GM23338 (cell line): ENCODE measurements at regions not wholly inside any gene's neighbourhood (a gene's known extent, or its start where the extent isn't known, plus 50 kb on each side); places are given as distances from the start of the nearest gene placed in this dataset.
A peak's percentile ranks its signal among the peaks of the same experiment; 100 is the strongest.

Experiments
- ATAC-seq: fragments of 200-7000 bp; cut with Tn5 transposase; 3 replicates; pipeline ENCODE4 v1.9.1; 2020
- DNase-seq: peaks from one replicate; pipeline ENCODE4 v3.0.0-alpha.2; 2015; ENCODE audit warnings: low spot score
- H2AFZ ChIP-seq: fragments of 200-600 bp; sonication (generic); 2 replicates; pipeline ENCODE4 v1.8.0; 2016; ENCODE audit warnings: antibody characterized with exemption, mild to moderate bottlenecking, moderate library complexity
- H3F3A ChIP-seq: fragments of 200-600 bp; sonication (generic); replicated peaks from 2 replicates; pipeline ENCODE4 v1.8.0; 2017; ENCODE audit warnings: antibody characterized with exemption, mixed run types, low read depth
- H3K27ac ChIP-seq: fragments of 200-600 bp; sonication (generic); 2 replicates; pipeline ENCODE4 v1.6.1; 2016; ENCODE audit warnings: low read depth
- H3K27me3 ChIP-seq: fragments of 200-600 bp; sonication (generic); 2 replicates; pipeline ENCODE4 v1.8.0; 2016; ENCODE audit warnings: mild to moderate bottlenecking, mixed run types, moderate library complexity; ENCODE audit not compliant: insufficient read depth
- H3K36me3 ChIP-seq: fragments of 200-600 bp; sonication (generic); 2 replicates; pipeline ENCODE4 v1.8.0; 2016; ENCODE audit warnings: mild to moderate bottlenecking; ENCODE audit not compliant: insufficient read depth
- H3K4me1 ChIP-seq: fragments of 200-600 bp; sonication (generic); 2 replicates; pipeline ENCODE4 v1.8.0; 2016; ENCODE audit warnings: mild to moderate bottlenecking, moderate library complexity; ENCODE audit not compliant: insufficient read depth
- H3K4me2 ChIP-seq: fragments of 200-600 bp; sonication (generic); 2 replicates; pipeline ENCODE4 v1.7.1; 2017; ENCODE audit warnings: mixed run types
- H3K4me3 ChIP-seq: fragments of 200-600 bp; sonication (generic); 2 replicates; pipeline ENCODE4 v1.6.1; 2016; ENCODE audit warnings: mixed run types
- H3K79me2 ChIP-seq: fragments of 200-600 bp; sonication (generic); replicated peaks from 2 replicates; pipeline ENCODE4 v1.8.0; 2017; ENCODE audit warnings: mild to moderate bottlenecking; ENCODE audit not compliant: insufficient read depth
- H3K9me2 ChIP-seq: fragments of 200-600 bp; sonication (generic); 2 replicates; pipeline ENCODE4 v1.8.0; 2017; ENCODE audit not compliant: insufficient read depth
- H4K20me1 ChIP-seq: fragments of 200-600 bp; sonication (generic); replicated peaks from 2 replicates; pipeline ENCODE4 v1.8.0; 2017; ENCODE audit warnings: mild to moderate bottlenecking; ENCODE audit not compliant: insufficient read depth
- H3K27ac Mint-ChIP-seq: 2 replicates; pipeline ENCODE4 v1.8.0; 2020; ENCODE audit warnings: inconsistent platforms, mild to moderate bottlenecking, moderate library complexity, mixed read lengths
- H3K27me3 Mint-ChIP-seq: 3 replicates; pipeline ENCODE4 v1.8.0; 2022; ENCODE audit warnings: low read depth, mild to moderate bottlenecking, moderate library complexity, mixed read lengths, inconsistent platforms; ENCODE audit not compliant: insufficient read depth, poor library complexity
- H3K36me3 Mint-ChIP-seq: 3 replicates; pipeline ENCODE4 v1.8.0; 2021; ENCODE audit warnings: low read depth, mild to moderate bottlenecking, inconsistent platforms, moderate library complexity, mixed read lengths
- H3K4me1 Mint-ChIP-seq: 3 replicates; pipeline ENCODE4 v1.8.0; 2020; ENCODE audit warnings: mild to moderate bottlenecking, inconsistent platforms, mixed read lengths
- H3K4me3 Mint-ChIP-seq: 3 replicates; pipeline ENCODE4 v1.8.0; 2021; ENCODE audit warnings: moderate library complexity, mild to moderate bottlenecking, inconsistent platforms, mixed read lengths
- H3K9me3 Mint-ChIP-seq: 3 replicates; pipeline ENCODE4 v1.8.0; 2020; ENCODE audit warnings: moderate library complexity, mild to moderate bottlenecking, inconsistent platforms, mixed read lengths
- CREB1 ChIP-seq: fragments of 250-450 bp; sonication (Bioruptor Pico); IDR thresholded peaks from 2 replicates; pipeline ENCODE4 v1.5.0; 2020; ENCODE audit warnings: low read depth, mild to moderate bottlenecking, moderate library complexity
- CTCF ChIP-seq, 2 experiments: fragments of 200-600 bp in 1 of 2; sonication (generic) in 1 of 2; conservative IDR thresholded peaks; 2 replicates each; pipeline versions ENCODE4 v1.5.1 to v1.6.1; 2016 to 2017; ENCODE audit warnings: antibody characterized with exemption in 2 of 2, low read depth in 2 of 2, mild to moderate bottlenecking in 2 of 2, moderate library complexity in 1 of 2
- ETS1 ChIP-seq: IDR thresholded peaks from 2 replicates; pipeline ENCODE4 v1.6.1; 2016; ENCODE audit warnings: antibody characterized with exemption
- EZH2 ChIP-seq: fragments of 200-600 bp; sonication (generic); IDR thresholded peaks from one replicate; pipeline ENCODE4 v1.8.0; 2017; ENCODE audit warnings: antibody characterized with exemption, mild to moderate bottlenecking, low read depth; ENCODE audit not compliant: unreplicated experiment
- EZH2phosphoT487 ChIP-seq: fragments of 200-600 bp; sonication (generic); IDR thresholded peaks from one replicate; pipeline ENCODE4 v1.8.1; 2018; ENCODE audit warnings: antibody characterized with exemption; ENCODE audit not compliant: unreplicated experiment
- JUNB ChIP-seq: IDR thresholded peaks from one replicate; pipeline ENCODE4 v1.6.1; 2016; ENCODE audit warnings: antibody characterized with exemption; ENCODE audit not compliant: unreplicated experiment
- NANOG ChIP-seq: IDR thresholded peaks from 2 replicates; pipeline ENCODE4 v1.6.1; 2016; ENCODE audit warnings: antibody characterized with exemption, borderline replicate concordance
- POLR2AphosphoS5 ChIP-seq: IDR thresholded peaks from 2 replicates; pipeline ENCODE4 v1.6.1; 2016; ENCODE audit warnings: antibody characterized with exemption, low read depth
- REST ChIP-seq: IDR thresholded peaks from one replicate; pipeline ENCODE4 v1.6.1; 2018; ENCODE audit warnings: antibody characterized with exemption; ENCODE audit not compliant: unreplicated experiment
- ZNF114 ChIP-seq: fragments of 250-450 bp; sonication (Bioruptor Pico); IDR thresholded peaks from 2 replicates; pipeline ENCODE4 v1.5.0; 2020; ENCODE audit warnings: mild to moderate bottlenecking, moderate library complexity

- Mint-ChIP-seq H3K36me3 (no peaks in the 10 kb centered on the region), H3K27me3 (peaks cover 2% of the 10 kb centered on the region), H3K9me3 (no peaks in the 10 kb centered on the region), H3K27ac (peak overlapping the region; percentile 72; the same call in 1 of the 2 replicates), H3K4me3 (no peak overlapping the region), H3K4me1 (peaks cover 37% of the 10 kb centered on the region)
- Histone ChIP-seq H3K9me2 (no peaks in the 10 kb centered on the region), H4K20me1 (no peaks in the 10 kb centered on the region), H3K4me3 (no peak overlapping the region), H3K79me2 (no peaks in the 10 kb centered on the region), H3K4me1 (peaks cover 24% of the 10 kb centered on the region), H3K27me3 (no peaks in the 10 kb centered on the region), H3K27ac (no peak overlapping the region), H3K36me3 (no peaks in the 10 kb centered on the region), H3K4me2 (no peak overlapping the region), H3F3A (no peaks in the 10 kb centered on the region), H2AFZ (no peak overlapping the region)
- ATAC-seq (peak; percentile 50; the same call in 2 of the 3 replicates), DNase-seq (no peak)
- no peak for TF ChIP-seq NANOG
- no peak for TF ChIP-seq CTCF (conservative IDR thresholded peaks at IDR 0.05; ENCODE audit: low read depth in 2 of 2)
- TF ChIP-seq JUNB = no peak
- no peak for TF ChIP-seq ETS1
- no peak for TF ChIP-seq REST
- no peak for TF ChIP-seq EZH2phosphoT487
- no peak for TF ChIP-seq ZNF114 (CRISPR knock-in tag)
- TF ChIP-seq POLR2AphosphoS5 = no peak
- TF ChIP-seq CREB1 = no peak
Observed at GRCh38 chr9:28961623-28962022, 1388.3 kb upstream of the C9orf72 start.

GRCh38 chr9:28967226-28967625, 1393.9 kb upstream of the C9orf72 start:
- no peak for ATAC-seq
- Histone ChIP-seq H2AFZ (no peak overlapping the region), H3K27me3 (no peaks in the 10 kb centered on the region), H4K20me1 (no peaks in the 10 kb centered on the region), H3F3A (no peaks in the 10 kb centered on the region), H3K4me3 (no peak overlapping the region), H3K4me2 (no peak overlapping the region), H3K36me3 (no peaks in the 10 kb centered on the region), H3K4me1 (peaks cover 47% of the 10 kb centered on the region), H3K27ac (no peak overlapping the region), H3K9me2 (0 out of 2 replicates have a peak, but pooled peaks cover 6% of the 10 kb centered on the region), H3K79me2 (no peaks in the 10 kb centered on the region)
- peaks cover 4% of the 10 kb centered on the region for H3K27me3 Mint-ChIP-seq
- TF ChIP-seq ETS1 = no peak
- TF ChIP-seq EZH2phosphoT487 = no peak
- no peak for TF ChIP-seq NANOG
- no peak for TF ChIP-seq ZNF114 (CRISPR knock-in tag)
- no peak for TF ChIP-seq EZH2
- peaks cover 66% of the 10 kb centered on the region for H3K4me1 Mint-ChIP-seq
- peaks cover 10% of the 10 kb centered on the region for H3K36me3 Mint-ChIP-seq
- H3K27ac Mint-ChIP-seq = peak overlapping the region; percentile 48; the same call in 1 of the 2 replicates
- no peak overlapping the region for H3K4me3 Mint-ChIP-seq
- DNase-seq = no peak
- peaks cover 5% of the 10 kb centered on the region for H3K9me3 Mint-ChIP-seq
